ENCODE measurements at regions not wholly inside any gene's neighbourhood (a gene's known extent, or its start where the extent isn't known, plus 50 kb on each side); places are given as distances from the start of the nearest gene placed in this dataset.

DNA sequence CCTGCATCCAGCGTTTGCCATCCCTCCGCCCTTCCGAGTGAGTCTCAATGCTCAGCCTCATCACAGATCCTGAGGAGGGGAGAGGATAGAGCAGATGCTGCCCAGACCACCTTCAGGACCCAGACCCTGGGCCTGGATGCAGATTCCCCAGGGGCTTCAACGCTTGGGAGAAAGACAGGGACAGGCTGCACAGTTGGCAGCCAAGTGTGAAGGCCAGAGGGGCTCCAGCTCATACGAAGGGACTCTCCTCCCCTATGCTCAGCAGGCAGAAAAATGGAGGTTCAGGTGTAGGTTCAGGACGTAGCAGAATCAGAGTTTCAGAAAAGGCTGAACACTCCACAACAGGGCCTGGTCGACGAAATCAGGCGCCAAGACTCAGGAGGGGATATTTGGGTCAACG, 378.5 kb upstream of the IRX1 start:
- Histone ChIP-seq H3K4me3 (ENCODE audit: low read length in 3 of 3) (no peak overlapping the region), H3K27me3 (ENCODE audit: control insufficient read depth in 3 of 3, insufficient read depth in 3 of 3, low read length in 3 of 3) (peaks cover 0 to 14% (median 9%) of the 10 kb centered on the region in 3 donors), H3K9me3 (ENCODE audit: control insufficient read depth in 3 of 3, low read length in 3 of 3) (no peaks in the 10 kb centered on the region), H3K4me1 (ENCODE audit: control insufficient read depth in 3 of 3, insufficient read depth in 3 of 3, low read length in 3 of 3) (no peaks in the 10 kb centered on the region), H3K27ac (ENCODE audit: low read depth, low read length) (no peak overlapping the region), H3K36me3 (ENCODE audit: control insufficient read depth in 3 of 3, insufficient read depth in 3 of 3, low read length in 3 of 3) (no peaks in the 10 kb centered on the region), H3K9ac (ENCODE audit: low read depth in 1 of 3, low read length in 3 of 3) (no peak overlapping the region)

DNA sequence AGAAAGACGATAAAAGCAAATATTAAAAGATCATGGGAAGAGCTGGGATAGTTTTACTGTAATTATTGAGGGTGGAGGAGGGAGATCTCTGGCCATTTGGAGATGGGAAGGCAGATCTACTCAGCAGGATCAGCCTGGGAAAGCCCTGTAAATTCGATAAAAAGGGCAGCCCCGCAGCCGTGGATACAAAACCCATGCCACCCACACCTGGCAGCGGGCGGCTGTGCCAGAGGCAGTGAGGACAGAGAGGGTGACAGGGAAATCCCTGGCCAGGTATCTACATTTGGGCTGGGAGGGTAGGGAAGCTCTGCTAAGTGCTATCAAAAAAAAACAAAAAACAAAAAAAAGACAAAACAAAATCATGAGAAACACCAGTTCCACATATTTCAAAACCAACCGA, 379.2 kb upstream of the IRX1 start:
- H3K36me3 ChIP-seq (ENCODE audit: control insufficient read depth in 3 of 3, insufficient read depth in 3 of 3, low read length in 3 of 3): no peaks in the 10 kb centered on the region
- H3K27me3 ChIP-seq (ENCODE audit: control insufficient read depth in 3 of 3, insufficient read depth in 3 of 3, low read length in 3 of 3): peaks cover 0 to 14% (median 9%) of the 10 kb centered on the region in 3 donors
- H3K27ac ChIP-seq (ENCODE audit: low read depth, low read length): no peak overlapping the region
- H3K4me3 ChIP-seq (ENCODE audit: low read length in 3 of 3): no peak overlapping the region
- H3K9me3 ChIP-seq (ENCODE audit: control insufficient read depth in 3 of 3, low read length in 3 of 3): peaks cover 0 to 4% (median 0%) of the 10 kb centered on the region in 3 donors
- H3K9ac ChIP-seq (ENCODE audit: low read depth in 1 of 3, low read length in 3 of 3): no peak overlapping the region
- H3K4me1 ChIP-seq (ENCODE audit: control insufficient read depth in 3 of 3, insufficient read depth in 3 of 3, low read length in 3 of 3): no peaks in the 10 kb centered on the region

DNA sequence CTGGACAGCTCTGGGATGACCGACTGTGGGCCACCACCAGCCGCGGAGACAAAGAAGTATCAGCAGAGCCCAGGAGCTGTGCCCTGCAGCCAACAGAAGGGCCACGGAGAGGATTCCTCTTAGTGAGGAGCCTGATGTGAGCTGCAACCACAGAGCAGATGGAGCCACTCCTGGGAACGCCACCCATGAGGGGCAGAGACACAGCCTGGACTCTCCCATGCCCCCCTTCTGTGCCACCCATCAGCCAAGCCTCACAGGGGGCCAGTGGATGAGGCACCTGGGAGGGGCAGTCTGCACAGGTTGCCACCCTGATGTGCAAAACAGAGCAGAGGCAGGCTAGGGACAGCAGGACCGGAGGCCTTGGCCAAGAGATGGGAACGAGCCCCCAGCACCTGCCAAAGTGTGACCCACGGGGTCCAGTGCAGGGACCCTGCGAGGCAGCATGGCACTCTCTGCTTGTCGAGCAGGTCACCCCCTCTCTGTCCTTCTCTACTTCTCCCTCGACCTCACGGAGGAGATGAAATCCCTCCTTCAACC, 380.7 kb upstream of the IRX1 start:
- Histone ChIP-seq H3K4me3 (ENCODE audit: low read length in 3 of 3) (no peak overlapping the region), H3K9ac (ENCODE audit: low read depth in 1 of 3, low read length in 3 of 3) (no peak overlapping the region), H3K27me3 (ENCODE audit: control insufficient read depth in 3 of 3, insufficient read depth in 3 of 3, low read length in 3 of 3) (peaks cover 0 to 14% (median 9%) of the 10 kb centered on the region in 3 donors), H3K4me1 (ENCODE audit: control insufficient read depth in 3 of 3, insufficient read depth in 3 of 3, low read length in 3 of 3) (no peaks in the 10 kb centered on the region), H3K27ac (ENCODE audit: low read depth, low read length) (no peak overlapping the region), H3K36me3 (ENCODE audit: control insufficient read depth in 3 of 3, insufficient read depth in 3 of 3, low read length in 3 of 3) (no peaks in the 10 kb centered on the region), H3K9me3 (ENCODE audit: control insufficient read depth in 3 of 3, low read length in 3 of 3) (peaks cover 0 to 4% (median 0%) of the 10 kb centered on the region in 3 donors)

GRCh38 chr5:3214396-3214795, 381.2 kb upstream of the IRX1 start:
- Histone ChIP-seq H3K27ac (ENCODE audit: low read depth, low read length) (no peak overlapping the region), H3K27me3 (ENCODE audit: control insufficient read depth in 3 of 3, insufficient read depth in 3 of 3, low read length in 3 of 3) (peaks cover 0 to 14% (median 9%) of the 10 kb centered on the region in 3 donors)

DNA sequence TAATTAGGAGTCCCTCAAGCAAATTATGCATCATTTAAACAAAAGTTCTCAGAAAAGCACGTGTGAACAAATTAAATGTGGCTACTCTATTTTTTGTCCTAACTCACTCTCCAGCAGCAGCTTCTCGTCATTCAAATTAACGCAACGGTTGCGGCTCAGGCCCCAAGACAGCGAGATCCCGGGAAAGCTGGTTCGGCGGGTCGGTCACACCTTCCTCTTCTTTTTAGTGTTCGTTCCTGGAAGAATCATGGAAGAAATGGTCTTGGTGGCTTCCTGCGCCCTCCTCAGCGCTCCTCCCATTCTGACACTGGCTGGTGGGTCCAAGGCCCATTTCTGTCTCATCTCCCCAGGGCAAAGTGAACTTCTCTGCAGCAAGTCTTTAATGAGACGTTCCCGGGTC, 382.8 kb upstream of the IRX1 start:
- no peak overlapping the region for H3K4me3 ChIP-seq (ENCODE audit: low read length in 3 of 3)
- no peak overlapping the region for H3K9ac ChIP-seq (ENCODE audit: low read depth in 1 of 3, low read length in 3 of 3)
- no peaks in the 10 kb centered on the region for H3K36me3 ChIP-seq (ENCODE audit: control insufficient read depth in 3 of 3, insufficient read depth in 3 of 3, low read length in 3 of 3)
- peaks cover 0 to 4% (median 0%) of the 10 kb centered on the region in 3 donors for H3K9me3 ChIP-seq (ENCODE audit: control insufficient read depth in 3 of 3, low read length in 3 of 3)
- H3K27me3 ChIP-seq (ENCODE audit: control insufficient read depth in 3 of 3, insufficient read depth in 3 of 3, low read length in 3 of 3): peaks cover 0 to 14% (median 9%) of the 10 kb centered on the region in 3 donors
- H3K27ac ChIP-seq (ENCODE audit: low read depth, low read length): no peak overlapping the region
- no peaks in the 10 kb centered on the region for H3K4me1 ChIP-seq (ENCODE audit: control insufficient read depth in 3 of 3, insufficient read depth in 3 of 3, low read length in 3 of 3)

More at GRCh38 chr5:3214396-3214795, 381.2 kb upstream of the IRX1 start:
- H3K9me3 ChIP-seq (ENCODE audit: control insufficient read depth in 3 of 3, low read length in 3 of 3): peaks cover 0 to 4% (median 0%) of the 10 kb centered on the region in 3 donors
- no peak overlapping the region for H3K4me3 ChIP-seq (ENCODE audit: low read length in 3 of 3)
- no peaks in the 10 kb centered on the region for H3K36me3 ChIP-seq (ENCODE audit: control insufficient read depth in 3 of 3, insufficient read depth in 3 of 3, low read length in 3 of 3)
- H3K4me1 ChIP-seq (ENCODE audit: control insufficient read depth in 3 of 3, insufficient read depth in 3 of 3, low read length in 3 of 3): no peaks in the 10 kb centered on the region
- no peak overlapping the region for H3K9ac ChIP-seq (ENCODE audit: low read depth in 1 of 3, low read length in 3 of 3)

- Histone ChIP-seq H3K4me3 (ENCODE audit: low read length in 3 of 3) (no peak overlapping the region), H3K27ac (ENCODE audit: low read depth, low read length) (no peak overlapping the region), H3K9ac (ENCODE audit: low read depth in 1 of 3, low read length in 3 of 3) (no peak overlapping the region), H3K27me3 (ENCODE audit: control insufficient read depth in 3 of 3, insufficient read depth in 3 of 3, low read length in 3 of 3) (peaks cover 0 to 14% (median 9%) of the 10 kb centered on the region in 3 donors), H3K9me3 (ENCODE audit: control insufficient read depth in 3 of 3, low read length in 3 of 3) (peaks cover 0 to 4% (median 0%) of the 10 kb centered on the region in 3 donors), H3K36me3 (ENCODE audit: control insufficient read depth in 3 of 3, insufficient read depth in 3 of 3, low read length in 3 of 3) (no peaks in the 10 kb centered on the region), H3K4me1 (ENCODE audit: control insufficient read depth in 3 of 3, insufficient read depth in 3 of 3, low read length in 3 of 3) (no peaks in the 10 kb centered on the region)
Measured at GRCh38 chr5:3210531-3210930, 385.1 kb upstream of the IRX1 start.

DNA sequence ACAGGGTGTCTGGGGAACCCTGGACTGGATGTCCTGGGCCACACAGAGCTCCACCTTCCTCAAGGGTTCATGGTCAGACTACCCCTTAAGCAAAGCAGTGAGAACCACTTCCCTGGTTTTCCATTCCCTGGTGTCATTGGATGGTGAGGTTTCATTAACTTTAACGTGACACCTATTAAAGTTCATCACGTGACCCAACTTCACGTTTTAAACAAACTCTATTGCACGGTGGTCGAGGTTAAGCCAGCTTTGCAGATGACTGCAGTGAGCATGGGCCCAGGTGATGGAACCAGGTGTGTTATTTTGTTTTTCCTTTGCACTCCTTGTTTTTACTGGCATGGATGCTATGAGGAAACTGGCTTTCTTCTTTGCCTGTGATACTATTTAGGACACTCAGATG, 385.7 kb upstream of the IRX1 start:
- no peak overlapping the region for H3K9ac ChIP-seq (ENCODE audit: low read depth in 1 of 3, low read length in 3 of 3)
- peaks cover 0 to 12% (median 7%) of the 10 kb centered on the region in 3 donors for H3K27me3 ChIP-seq (ENCODE audit: control insufficient read depth in 3 of 3, insufficient read depth in 3 of 3, low read length in 3 of 3)
- H3K4me1 ChIP-seq (ENCODE audit: control insufficient read depth in 3 of 3, insufficient read depth in 3 of 3, low read length in 3 of 3): no peaks in the 10 kb centered on the region
- peaks cover 0 to 4% (median 0%) of the 10 kb centered on the region in 3 donors for H3K9me3 ChIP-seq (ENCODE audit: control insufficient read depth in 3 of 3, low read length in 3 of 3)
- no peak overlapping the region for H3K4me3 ChIP-seq (ENCODE audit: low read length in 3 of 3)
- no peaks in the 10 kb centered on the region for H3K36me3 ChIP-seq (ENCODE audit: control insufficient read depth in 3 of 3, insufficient read depth in 3 of 3, low read length in 3 of 3)
- no peak overlapping the region for H3K27ac ChIP-seq (ENCODE audit: low read depth, low read length)

GRCh38 chr5:3202570-3202969, 393.1 kb upstream of the IRX1 start:
- H3K4me3 ChIP-seq (ENCODE audit: low read length in 3 of 3): no peak overlapping the region
- H3K9me3 ChIP-seq (ENCODE audit: control insufficient read depth in 3 of 3, low read length in 3 of 3): peaks cover 0 to 5% (median 2%) of the 10 kb centered on the region in 3 donors
- peaks cover 10 to 38% (median 26%) of the 10 kb centered on the region in 3 donors for H3K27me3 ChIP-seq (ENCODE audit: control insufficient read depth in 3 of 3, insufficient read depth in 3 of 3, low read length in 3 of 3)
- H3K4me1 ChIP-seq (ENCODE audit: control insufficient read depth in 3 of 3, insufficient read depth in 3 of 3, low read length in 3 of 3): peaks cover 0 to 4% (median 3%) of the 10 kb centered on the region in 3 donors
- H3K9ac ChIP-seq (ENCODE audit: low read depth in 1 of 3, low read length in 3 of 3): no peak overlapping the region
- no peak overlapping the region for H3K27ac ChIP-seq (ENCODE audit: low read depth, low read length)
- no peaks in the 10 kb centered on the region for H3K36me3 ChIP-seq (ENCODE audit: control insufficient read depth in 3 of 3, insufficient read depth in 3 of 3, low read length in 3 of 3)

DNA sequence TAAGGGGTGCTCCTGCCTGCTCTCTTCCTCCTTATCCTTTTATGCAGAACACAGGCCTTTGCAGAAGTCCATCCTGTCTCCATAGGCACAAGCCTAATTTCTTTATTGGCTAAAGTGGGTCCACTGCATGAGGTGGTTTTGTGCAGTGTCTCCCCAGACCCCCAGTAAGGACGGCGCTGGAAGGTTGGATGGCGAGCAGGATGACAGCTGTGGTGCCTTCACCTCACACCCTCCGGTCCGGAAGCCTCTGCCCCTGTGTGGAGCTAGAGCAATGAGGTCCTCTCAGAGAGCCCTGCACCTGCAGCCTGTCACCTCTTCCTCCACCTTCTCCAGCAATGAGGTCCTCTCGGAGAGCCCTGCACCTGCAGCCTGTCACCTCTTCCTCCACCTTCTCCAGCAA, 393.7 kb upstream of the IRX1 start:
- Histone ChIP-seq H3K4me3 (ENCODE audit: low read length in 3 of 3) (no peak overlapping the region), H3K4me1 (ENCODE audit: control insufficient read depth in 3 of 3, insufficient read depth in 3 of 3, low read length in 3 of 3) (peaks cover 0 to 7% (median 4%) of the 10 kb centered on the region in 3 donors), H3K27me3 (ENCODE audit: control insufficient read depth in 3 of 3, insufficient read depth in 3 of 3, low read length in 3 of 3) (peaks cover 17 to 44% (median 33%) of the 10 kb centered on the region in 3 donors), H3K36me3 (ENCODE audit: control insufficient read depth in 3 of 3, insufficient read depth in 3 of 3, low read length in 3 of 3) (no peaks in the 10 kb centered on the region), H3K9me3 (ENCODE audit: control insufficient read depth in 3 of 3, low read length in 3 of 3) (peaks cover 0 to 5% (median 2%) of the 10 kb centered on the region in 3 donors), H3K9ac (ENCODE audit: low read depth in 1 of 3, low read length in 3 of 3) (no peak overlapping the region), H3K27ac (ENCODE audit: low read depth, low read length) (no peak overlapping the region)

GRCh38 chr5:3201121-3201520, 394.5 kb upstream of the IRX1 start:
- Histone ChIP-seq H3K36me3 (ENCODE audit: control insufficient read depth in 3 of 3, insufficient read depth in 3 of 3, low read length in 3 of 3) (no peaks in the 10 kb centered on the region), H3K9me3 (ENCODE audit: control insufficient read depth in 3 of 3, low read length in 3 of 3) (peaks cover 0 to 5% (median 2%) of the 10 kb centered on the region in 3 donors), H3K4me3 (ENCODE audit: low read length in 3 of 3) (no peak overlapping the region), H3K27ac (ENCODE audit: low read depth, low read length) (no peak overlapping the region), H3K27me3 (ENCODE audit: control insufficient read depth in 3 of 3, insufficient read depth in 3 of 3, low read length in 3 of 3) (peaks cover 19 to 47% (median 33%) of the 10 kb centered on the region in 3 donors), H3K9ac (ENCODE audit: low read depth in 1 of 3, low read length in 3 of 3) (no peak overlapping the region), H3K4me1 (ENCODE audit: control insufficient read depth in 3 of 3, insufficient read depth in 3 of 3, low read length in 3 of 3) (peaks cover 0 to 7% (median 4%) of the 10 kb centered on the region in 3 donors)

All from skeletal muscle tissue (tissue), 3 donors.